Thyroid gland (tissue), 4 donors: ENCODE measurements at regions not wholly inside any gene's neighbourhood (a gene's known extent, or its start where the extent isn't known, plus 50 kb on each side); places are given as distances from the start of the nearest gene placed in this dataset.

Source experiments
- DNase-seq, 2 donors: peaks; one replicate each; pipeline ENCODE4 v3.0.0-alpha.2; 2019
- H3K27ac ChIP-seq, 3 donors: fragments of 200-600 bp; sonication (generic); 1 replicate in 2 of 3; 2 replicates in 1 of 3; pipeline ENCODE4 v1.5.1; 2016 to 2019; ENCODE audit warnings: mild to moderate bottlenecking in 1 of 3, moderate library complexity in 1 of 3
- H3K27me3 ChIP-seq: fragments of 200-600 bp; sonication (generic); one replicate; pipeline ENCODE4 v1.5.1; 2019
- H3K36me3 ChIP-seq, 2 donors: fragments of 200-600 bp; sonication (generic); one replicate each; pipeline ENCODE4 v1.5.1; 2016 to 2019
- H3K4me1 ChIP-seq, 2 donors: fragments of 200-600 bp; sonication (generic); one replicate each; pipeline ENCODE4 v1.5.1; 2017 to 2019
- H3K4me3 ChIP-seq, 3 donors: fragments of 200-600 bp; sonication (generic); replicated peaks in 1 of 3; 1 replicate in 2 of 3; 2 replicates in 1 of 3; pipeline ENCODE4 v1.5.1; 2016; ENCODE audit warnings: mild to moderate bottlenecking in 1 of 3
- H3K9me3 ChIP-seq: fragments of 200-600 bp; sonication (generic); one replicate; pipeline ENCODE4 v1.5.1; 2017
- POLR2A ChIP-seq, 2 donors: fragments of 450-650 bp; IDR thresholded peaks; one replicate each; pipeline ENCODE4 v1.6.1; 2017; ENCODE audit warnings: antibody characterized with exemption in 2 of 2, mild to moderate bottlenecking in 2 of 2, moderate library complexity in 1 of 2
- WGBS, 2 donors: methylation state at CpG; one replicate each; pipeline ENCODE4 v1.1.5; 2017; 5-methylcytosine and 5-hydroxymethylcytosine counted together
- intact Hi-C: fragments of 100-400 bp; cut with DNase I; formaldehyde crosslinking; loops from one replicate; pipeline ENCODE4 v1.15.1; 2023
- TF ChIP-seq, protein P1 (sequence below), 6 experiments: fragments of 200-600 bp in 3 of 6; fragments of 450-650 bp in 3 of 6; sonication (generic) in 3 of 6; IDR thresholded peaks; one replicate each; pipeline ENCODE4 v1.5.1; 2016 to 2019; ENCODE audit warnings: antibody characterized with exemption in 6 of 6, mild to moderate bottlenecking in 2 of 6, inconsistent platforms in 1 of 6, moderate library complexity in 1 of 6

DNA sequence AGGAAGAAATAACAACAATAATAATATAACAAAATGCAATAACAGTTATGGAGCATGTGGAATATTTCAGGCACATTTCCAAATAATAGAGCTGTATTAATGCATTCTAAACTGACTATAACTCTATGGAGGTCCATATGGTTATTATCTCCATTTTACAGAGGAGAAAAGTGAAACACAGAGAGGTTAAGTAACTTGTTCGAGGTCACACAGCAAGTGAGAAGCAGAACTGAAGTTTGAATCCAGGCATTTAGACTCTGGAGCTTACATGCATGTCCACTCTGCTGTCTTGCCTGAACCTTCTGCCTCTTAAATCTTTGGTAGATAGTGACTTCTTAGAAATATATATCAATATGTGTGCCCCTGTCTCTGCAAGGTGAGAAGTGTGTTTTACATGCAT is 350.8 kb downstream of the GADD45G start:
- no peak for TF ChIP-seq POLR2A (IDR thresholded peaks at IDR 0.05)
- TF ChIP-seq, protein P1, sequence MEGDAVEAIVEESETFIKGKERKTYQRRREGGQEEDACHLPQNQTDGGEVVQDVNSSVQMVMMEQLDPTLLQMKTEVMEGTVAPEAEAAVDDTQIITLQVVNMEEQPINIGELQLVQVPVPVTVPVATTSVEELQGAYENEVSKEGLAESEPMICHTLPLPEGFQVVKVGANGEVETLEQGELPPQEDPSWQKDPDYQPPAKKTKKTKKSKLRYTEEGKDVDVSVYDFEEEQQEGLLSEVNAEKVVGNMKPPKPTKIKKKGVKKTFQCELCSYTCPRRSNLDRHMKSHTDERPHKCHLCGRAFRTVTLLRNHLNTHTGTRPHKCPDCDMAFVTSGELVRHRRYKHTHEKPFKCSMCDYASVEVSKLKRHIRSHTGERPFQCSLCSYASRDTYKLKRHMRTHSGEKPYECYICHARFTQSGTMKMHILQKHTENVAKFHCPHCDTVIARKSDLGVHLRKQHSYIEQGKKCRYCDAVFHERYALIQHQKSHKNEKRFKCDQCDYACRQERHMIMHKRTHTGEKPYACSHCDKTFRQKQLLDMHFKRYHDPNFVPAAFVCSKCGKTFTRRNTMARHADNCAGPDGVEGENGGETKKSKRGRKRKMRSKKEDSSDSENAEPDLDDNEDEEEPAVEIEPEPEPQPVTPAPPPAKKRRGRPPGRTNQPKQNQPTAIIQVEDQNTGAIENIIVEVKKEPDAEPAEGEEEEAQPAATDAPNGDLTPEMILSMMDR (IDR thresholded peaks at IDR 0.05): no peak
- H3K9me3 ChIP-seq: no peaks in the 10 kb centered on the region
- no peaks in the 10 kb centered on the region for H3K4me1 ChIP-seq
- no peaks in the 10 kb centered on the region for H3K36me3 ChIP-seq
- no peak overlapping the region for H3K4me3 ChIP-seq
- intact Hi-C loops: no loop called here
- no peak overlapping the region for H3K27ac ChIP-seq
- 82 to 95% methylated on average over 1 of the region's 1 CpG for WGBS, 2 donors
- H3K27me3 ChIP-seq: no peaks in the 10 kb centered on the region
- DNase-seq: no peak

DNA sequence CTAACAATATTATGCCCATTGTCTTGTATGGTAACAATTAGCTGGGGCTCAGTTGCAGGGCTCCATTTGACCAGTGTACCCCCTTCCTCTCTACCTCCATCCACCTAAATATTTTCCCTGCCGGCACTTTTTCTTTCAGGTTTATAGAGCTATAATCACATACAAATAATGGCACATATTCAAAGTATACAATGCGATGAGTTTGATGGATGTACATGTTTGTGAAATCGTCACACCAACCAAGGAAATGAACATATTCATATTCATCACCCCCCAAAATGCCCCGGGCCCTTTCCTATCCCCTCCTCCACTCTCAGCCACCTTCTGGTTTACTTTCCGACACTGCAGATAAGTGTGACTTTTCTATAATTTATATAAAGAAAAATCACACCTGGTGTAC is 351.5 kb downstream of the GADD45G start:
- H3K9me3 ChIP-seq: no peaks in the 10 kb centered on the region
- H3K4me1 ChIP-seq: no peaks in the 10 kb centered on the region
- DNase-seq: no peak
- no peaks in the 10 kb centered on the region for H3K36me3 ChIP-seq
- TF ChIP-seq, protein P1 (IDR thresholded peaks at IDR 0.05): no peak
- TF ChIP-seq POLR2A (IDR thresholded peaks at IDR 0.05): no peak
- WGBS, 2 donors: 89% methylated on average over 5 of the region's 5 CpGs
- H3K4me3 ChIP-seq: no peak overlapping the region
- H3K27ac ChIP-seq: no peak overlapping the region
- H3K27me3 ChIP-seq: no peaks in the 10 kb centered on the region
- intact Hi-C loops: no loop called here

GRCh38 chr9:89956907-89957306 is 352.1 kb downstream of the GADD45G start:
- H3K27ac ChIP-seq: no peak overlapping the region
- DNase-seq: no peak
- no peaks in the 10 kb centered on the region for H3K9me3 ChIP-seq
- intact Hi-C loops: no loop called here
- H3K27me3 ChIP-seq: no peaks in the 10 kb centered on the region
- H3K4me3 ChIP-seq: no peak overlapping the region
- no peak for TF ChIP-seq POLR2A (IDR thresholded peaks at IDR 0.05)
- TF ChIP-seq, protein P1 (IDR thresholded peaks at IDR 0.05): no peak
- H3K36me3 ChIP-seq: no peaks in the 10 kb centered on the region
- no peaks in the 10 kb centered on the region for H3K4me1 ChIP-seq
- WGBS, 2 donors: 84 to 90% methylated on average over 3 of the region's 3 CpGs

DNA sequence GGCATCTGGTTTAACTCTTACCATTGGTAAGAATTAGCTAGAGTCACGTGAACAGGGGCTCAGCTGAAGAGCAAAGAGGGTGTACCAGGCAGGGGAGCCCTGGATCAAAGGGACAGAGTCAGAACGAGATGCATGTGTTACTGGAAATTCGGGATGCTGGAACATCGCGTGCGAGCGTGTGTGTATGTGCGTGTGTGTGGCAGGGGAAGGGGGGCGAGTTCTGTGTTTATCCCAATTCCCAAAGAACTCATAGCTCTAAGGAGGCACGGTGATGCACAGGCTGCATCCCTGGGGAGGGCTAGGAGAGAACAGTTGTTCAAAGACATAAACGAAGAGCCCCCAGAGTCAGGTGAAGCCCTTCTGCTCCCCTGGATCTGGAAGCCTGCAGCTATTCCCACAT is 353.3 kb downstream of the GADD45G start:
- 85 to 93% methylated on average over 11 of the region's 11 CpGs for WGBS, 2 donors
- TF ChIP-seq, protein P1 (IDR thresholded peaks at IDR 0.05): no peak
- no peak for TF ChIP-seq POLR2A (IDR thresholded peaks at IDR 0.05)
- Histone ChIP-seq H3K9me3 (no peaks in the 10 kb centered on the region), H3K4me1 (no peaks in the 10 kb centered on the region), H3K36me3 (no peaks in the 10 kb centered on the region), H3K4me3 (no peak overlapping the region), H3K27me3 (no peaks in the 10 kb centered on the region), H3K27ac (no peak overlapping the region)
- no peak for DNase-seq
- intact Hi-C loops: no loop called here

GRCh38 chr9:89961616-89962341 is 357.0 kb downstream of the GADD45G start:
- H3K4me3 ChIP-seq: no peak overlapping the region
- H3K4me1 ChIP-seq: no peaks in the 10 kb centered on the region
- H3K9me3 ChIP-seq: no peaks in the 10 kb centered on the region
- no peaks in the 10 kb centered on the region for H3K27me3 ChIP-seq
- no peak for DNase-seq
- no peak for TF ChIP-seq POLR2A (IDR thresholded peaks at IDR 0.05)
- TF ChIP-seq, protein P1 (IDR thresholded peaks at IDR 0.05): no peak
- intact Hi-C loops: no loop called here
- H3K36me3 ChIP-seq: no peaks in the 10 kb centered on the region
- no peak overlapping the region for H3K27ac ChIP-seq
- WGBS, 2 donors: 72 to 79% methylated on average over 8 to 9 of the region's 9 CpGs
